H1 (cell line): ENCODE measurements at regions not wholly inside any gene's neighbourhood (a gene's known extent, or its start where the extent isn't known, plus 50 kb on each side); places are given as distances from the start of the nearest gene placed in this dataset.

ENCODE experiments used
- ATF3 ChIP-seq: IDR thresholded peaks from 2 replicates; pipeline ENCODE4 v1.6.1; 2011; ENCODE audit warnings: low read depth, mild to moderate bottlenecking, low read length; ENCODE audit not compliant: insufficient read depth
- CREB1 ChIP-seq: IDR thresholded peaks from 2 replicates; pipeline ENCODE4 v1.6.1; 2012; ENCODE audit warnings: inconsistent platforms
- CTCF ChIP-seq, 3 experiments: IDR thresholded peaks; 1 replicate in 2 of 3; 2 replicates in 1 of 3; pipeline versions ENCODE4 v1.5.1 to v1.6.1; 2011; ENCODE audit warnings: low read length in 3 of 3, mild to moderate bottlenecking in 3 of 3, inconsistent platforms in 2 of 3, low read depth in 1 of 3, moderate library complexity in 1 of 3; ENCODE audit not compliant: insufficient read depth in 1 of 3; ENCODE audit errors: control extremely low read depth in 1 of 3
- EZH2 ChIP-seq: fragments of 200-600 bp; sonication (generic); IDR thresholded peaks from 2 replicates; pipeline ENCODE4 v1.7.1; 2012; ENCODE audit warnings: low read depth, mild to moderate bottlenecking, moderate library complexity, low read length, inconsistent platforms; ENCODE audit not compliant: severe bottlenecking
- HDAC6 ChIP-seq: IDR thresholded peaks from one replicate; pipeline ENCODE4 v1.7.1; 2012; ENCODE audit warnings: low read depth, mild to moderate bottlenecking, inconsistent platforms, low read length, moderate library complexity
- KDM4A ChIP-seq: IDR thresholded peaks from one replicate; pipeline ENCODE4 v1.7.1; 2012; ENCODE audit warnings: low read depth, mild to moderate bottlenecking, moderate library complexity, low read length, inconsistent platforms; ENCODE audit not compliant: severe bottlenecking
- RAD21 ChIP-seq, 2 experiments: IDR thresholded peaks in 1 of 2; conservative IDR thresholded peaks in 1 of 2; 2 replicates each; pipeline ENCODE4 v1.6.1; 2011; ENCODE audit warnings: low read depth in 2 of 2, low read length in 2 of 2, improper control_type of control experiment in 1 of 2, inconsistent platforms in 1 of 2, mild to moderate bottlenecking in 1 of 2, moderate library complexity in 1 of 2
- RXRA ChIP-seq: IDR thresholded peaks from 2 replicates; pipeline ENCODE4 v1.6.1; 2011; ENCODE audit warnings: low read depth, mild to moderate bottlenecking, low read length, moderate library complexity; ENCODE audit not compliant: insufficient read depth
- TCF12 ChIP-seq: IDR thresholded peaks from 2 replicates; pipeline ENCODE4 v1.6.1; 2011; ENCODE audit warnings: low read depth, mild to moderate bottlenecking, low read length
- ZNF274 ChIP-seq: IDR thresholded peaks from 2 replicates; pipeline ENCODE4 v1.7.0; 2012; ENCODE audit warnings: low read length, borderline replicate concordance; ENCODE audit errors: extremely low read depth
- TF ChIP-seq, protein P1 (sequence below): IDR thresholded peaks from 2 replicates; pipeline ENCODE4 v1.6.1; 2011; ENCODE audit warnings: low read length, improper control_type of control experiment

- TF ChIP-seq, protein P1, sequence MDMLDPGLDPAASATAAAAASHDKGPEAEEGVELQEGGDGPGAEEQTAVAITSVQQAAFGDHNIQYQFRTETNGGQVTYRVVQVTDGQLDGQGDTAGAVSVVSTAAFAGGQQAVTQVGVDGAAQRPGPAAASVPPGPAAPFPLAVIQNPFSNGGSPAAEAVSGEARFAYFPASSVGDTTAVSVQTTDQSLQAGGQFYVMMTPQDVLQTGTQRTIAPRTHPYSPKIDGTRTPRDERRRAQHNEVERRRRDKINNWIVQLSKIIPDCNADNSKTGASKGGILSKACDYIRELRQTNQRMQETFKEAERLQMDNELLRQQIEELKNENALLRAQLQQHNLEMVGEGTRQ: no peak
- TF ChIP-seq ZNF274 (no peak), KDM4A (no peak), CTCF (IDR thresholded peaks at IDR 0.05; ENCODE audit: control extremely low read depth in 1 of 3, insufficient read depth in 1 of 3, low read depth in 1 of 3, low read length in 3 of 3) (no peak), ATF3 (no peak), HDAC6 (no peak), CREB1 (no peak), EZH2 (no peak), RXRA (no peak), RAD21 (IDR thresholded peaks at IDR 0.05 in 1 of 2, conservative IDR thresholded peaks at IDR 0.05 in 1 of 2; ENCODE audit: low read depth in 2 of 2, low read length in 2 of 2) (no peak), TCF12 (no peak)
Observed at GRCh38 chr1:13964768-13965167, 264.8 kb downstream of the PRDM2 start.
